GM12891 (cell line): ENCODE measurements at regions not wholly inside any gene's neighbourhood (a gene's known extent, or its start where the extent isn't known, plus 50 kb on each side); places are given as distances from the start of the nearest gene placed in this dataset.

ENCODE experiments used
- PAX5 ChIP-seq: IDR thresholded peaks from 2 replicates; pipeline ENCODE4 v1.6.1; 2011; ENCODE audit warnings: low read length, moderate library complexity, mild to moderate bottlenecking; ENCODE audit not compliant: insufficient read depth, severe bottlenecking
- POLR2A ChIP-seq: IDR thresholded peaks from 2 replicates; pipeline ENCODE4 v1.6.1; 2011; ENCODE audit warnings: low read depth, low read length, control low read depth
- POLR2AphosphoS5 ChIP-seq: IDR thresholded peaks from 2 replicates; pipeline ENCODE4 v1.6.1; 2011; ENCODE audit warnings: low read depth, low read length, control low read depth
- POU2F2 ChIP-seq: IDR thresholded peaks from 2 replicates; pipeline ENCODE4 v1.6.1; 2011; ENCODE audit warnings: low read depth, mild to moderate bottlenecking, control low read depth, low read length, moderate library complexity
- SPI1 ChIP-seq: IDR thresholded peaks from 2 replicates; pipeline ENCODE4 v1.6.1; 2011; ENCODE audit warnings: low read depth, low read length, control low read depth
- TAF1 ChIP-seq: IDR thresholded peaks from 2 replicates; pipeline ENCODE4 v1.6.1; 2011; ENCODE audit warnings: low read depth, low read length, control low read depth

GRCh38 chr1:239896980-239897379, 194.7 kb upstream of the FMN2 start:
- TF ChIP-seq POLR2AphosphoS5: no peak
- TF ChIP-seq SPI1: no peak
- TF ChIP-seq POLR2A: no peak
- no peak for TF ChIP-seq POU2F2
- no peak for TF ChIP-seq TAF1
- no peak for TF ChIP-seq PAX5
